HUDEP-2 (cell line): ENCODE measurements at regions not wholly inside any gene's neighbourhood (a gene's known extent, or its start where the extent isn't known, plus 50 kb on each side); places are given as distances from the start of the nearest gene placed in this dataset.
"Not testable (repeated sequence)": the region's sequence is repeated elsewhere in the genome, so short reads cannot be mapped to it uniquely, and the experiment has no call there.

Experiments used
- DNase-seq, 76 experiments: peaks; one replicate each; lab custom pipeline; 2025; ENCODE audit not compliant: unreplicated experiment in 76 of 76; lab: John Stamatoyannopoulos, UW

DNA sequence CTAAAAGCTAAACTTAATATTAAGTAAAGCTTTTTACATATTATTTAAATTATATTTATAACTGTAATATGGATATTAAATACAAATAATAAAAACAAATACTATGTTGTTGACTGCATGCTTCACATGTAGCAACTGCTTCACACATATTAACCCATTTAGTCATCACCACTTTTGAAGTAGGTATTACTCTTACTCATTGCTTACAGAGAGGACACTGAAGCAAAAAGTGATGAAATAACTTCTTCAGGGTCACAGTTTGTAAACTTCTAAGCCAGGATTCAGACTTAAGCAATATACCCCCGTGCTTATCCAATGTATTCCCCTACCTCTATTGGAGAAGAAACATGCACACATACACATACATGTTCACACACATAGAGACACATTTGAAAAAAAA lies 166.6 kb downstream of the DKK2 start:
- no peak for DNase-seq

DNA sequence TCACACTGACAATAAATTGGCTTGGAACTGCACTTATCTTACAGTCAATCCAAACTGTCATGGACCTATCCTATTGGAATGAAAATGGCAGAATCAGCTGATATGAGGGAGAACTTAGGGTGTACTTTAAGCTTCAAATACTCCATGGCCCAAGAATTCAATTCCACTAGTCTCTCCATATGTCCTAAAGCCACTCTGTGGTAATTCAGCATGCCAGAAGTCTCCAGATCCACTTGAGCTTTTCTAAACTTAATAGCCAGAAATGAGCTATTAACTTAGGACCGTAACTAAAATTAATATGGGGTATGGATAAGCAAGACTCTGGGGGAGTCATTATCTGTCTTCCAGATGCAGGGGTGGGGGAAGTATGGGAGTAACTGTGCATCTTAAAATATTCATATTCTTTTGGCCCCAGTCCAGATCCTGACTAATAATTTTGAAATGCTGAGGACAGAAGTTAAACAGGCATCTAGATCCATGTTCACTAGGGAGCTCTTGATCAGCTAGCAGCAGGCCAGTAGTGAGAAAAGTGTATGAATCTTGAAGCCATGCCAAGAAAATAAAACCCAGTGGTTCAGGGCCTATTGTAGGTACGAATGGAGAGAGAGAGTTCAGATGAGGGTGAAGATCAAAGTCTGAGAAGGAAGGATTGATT lies 167.6 kb downstream of the DKK2 start:
- no peak for DNase-seq

DNA sequence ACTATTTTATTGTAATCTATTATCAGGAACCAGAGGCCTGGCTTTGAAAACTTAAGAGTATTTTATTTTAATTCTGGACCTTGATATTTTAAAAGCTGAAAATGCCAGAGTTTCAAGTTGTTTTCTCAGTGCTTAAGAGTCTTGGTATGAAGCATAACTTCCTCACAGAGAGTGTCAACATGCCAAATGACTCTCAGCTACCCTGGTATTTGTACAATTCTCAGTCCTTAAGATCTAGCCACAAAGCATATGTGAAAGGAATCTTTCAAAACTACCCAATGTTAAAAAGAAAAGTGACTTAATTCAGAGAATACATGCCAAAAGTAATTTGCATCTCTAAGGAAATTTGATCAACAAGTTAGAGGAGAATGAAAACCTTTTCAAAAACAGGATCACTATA lies 171.9 kb downstream of the DKK2 start:
- no peak for DNase-seq

DNA sequence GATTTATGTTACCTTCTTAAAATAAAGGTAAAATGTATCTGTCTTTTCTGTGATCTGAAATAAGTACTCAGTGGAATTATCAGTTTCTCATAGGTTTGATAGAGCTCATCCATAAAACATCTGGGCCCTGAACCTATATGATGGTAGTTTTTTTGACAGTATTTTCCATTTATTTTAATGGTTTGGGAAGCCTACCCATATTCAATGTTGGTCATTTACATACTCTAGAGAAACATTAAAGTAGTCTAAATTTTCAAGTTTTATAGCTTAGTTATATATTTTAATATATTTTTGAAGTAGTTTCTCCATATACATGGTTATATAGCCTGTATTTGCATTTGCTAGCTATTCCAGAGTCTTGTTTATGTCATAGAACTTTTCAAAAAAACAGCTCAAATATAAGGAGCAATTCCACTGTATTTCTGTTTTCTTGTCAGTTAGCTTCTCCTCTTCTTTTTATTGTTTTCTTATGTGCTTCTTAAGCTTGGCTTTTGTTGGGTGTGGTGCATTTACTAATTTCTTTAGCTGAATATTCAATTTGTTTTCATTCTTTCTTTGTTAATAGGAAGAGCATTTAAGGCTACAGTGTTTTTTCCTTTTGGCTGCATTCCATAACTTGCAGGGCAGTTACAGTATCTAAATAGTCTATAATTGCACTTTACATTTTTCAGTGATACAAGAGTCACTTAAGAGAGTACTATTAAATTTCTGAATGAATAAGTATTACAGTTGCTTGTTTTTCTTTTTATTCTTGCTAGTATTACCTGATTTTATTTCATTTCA lies 181.4 kb downstream of the DKK2 start:
- no peak for DNase-seq

DNA sequence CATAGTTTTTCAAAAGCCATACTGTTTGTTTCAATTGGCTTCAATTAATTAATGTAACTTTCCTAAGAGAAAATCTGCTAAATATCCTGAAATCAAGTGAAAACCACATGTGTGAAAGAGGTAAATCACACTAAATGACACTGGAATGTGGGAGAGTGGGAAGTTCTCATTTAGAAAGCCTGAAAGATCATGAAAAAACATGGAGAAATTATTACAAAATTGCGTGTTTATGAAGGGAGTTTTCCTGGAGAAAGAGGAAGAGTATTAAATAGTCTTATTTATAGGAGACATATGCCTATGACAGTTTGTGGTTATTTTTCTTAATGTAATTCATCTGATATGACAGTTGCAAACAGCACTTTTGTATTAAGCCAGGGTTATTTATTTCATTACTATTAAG lies 183.7 kb downstream of the DKK2 start:
- no peak for DNase-seq

DNA sequence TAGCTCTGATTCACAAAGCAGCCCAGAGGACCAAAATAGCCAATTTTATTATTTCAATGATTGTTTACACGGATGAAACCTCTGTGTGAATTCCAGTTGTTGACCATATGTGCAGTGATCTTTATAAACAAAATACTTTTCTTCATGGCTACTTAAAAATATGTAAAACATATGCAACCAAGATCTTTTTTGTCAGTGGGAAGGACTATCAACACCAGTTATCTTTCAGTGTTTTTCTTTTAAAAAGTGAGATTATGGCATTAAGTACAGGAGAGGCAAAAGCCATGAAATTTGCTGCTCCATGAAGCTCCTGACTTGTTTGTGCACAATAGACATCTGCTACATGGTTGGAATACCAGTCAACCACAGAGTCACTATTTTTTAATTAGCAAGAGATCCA lies 184.4 kb downstream of the DKK2 start:
- DNase-seq, result no peak

DNA sequence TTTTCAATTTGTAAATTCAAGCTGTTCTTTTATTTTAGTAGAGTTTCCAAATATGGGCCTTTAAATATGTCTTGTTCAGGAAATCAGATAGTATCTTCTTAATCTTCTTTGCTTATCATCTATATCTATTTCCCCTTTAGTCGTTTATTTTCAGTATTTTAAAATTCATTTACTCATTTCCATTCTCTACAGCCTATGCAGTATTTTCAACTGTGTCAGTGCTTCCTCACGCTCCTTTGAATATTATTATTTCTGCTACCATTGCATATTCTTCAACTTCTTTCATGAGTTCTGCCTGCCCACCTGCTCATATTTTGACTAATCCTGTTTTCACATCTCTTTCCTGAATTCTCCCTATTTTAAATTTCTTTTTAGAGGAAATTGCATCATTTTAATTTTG lies 185.4 kb downstream of the DKK2 start:
- DNase-seq, result no peak

DNA sequence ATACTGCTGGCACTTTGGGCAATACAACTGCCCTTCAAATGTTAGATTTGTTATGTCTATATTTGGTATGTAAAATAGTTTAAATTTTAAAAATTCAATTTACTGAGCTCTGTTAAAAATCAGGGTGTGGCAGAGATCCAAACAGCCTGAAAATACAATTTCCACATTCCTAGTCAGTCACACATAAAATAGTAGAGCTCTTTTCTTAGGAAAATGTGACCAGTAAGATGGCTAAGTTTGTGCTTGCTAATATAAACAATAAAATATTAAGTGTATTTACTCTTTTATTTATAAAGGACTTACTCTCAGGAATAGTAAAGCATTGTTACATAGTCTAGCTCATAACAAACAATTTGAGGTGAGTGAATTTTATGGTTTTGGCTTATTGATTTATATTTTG lies 200.2 kb downstream of the DKK2 start:
- DNase-seq, result no peak

DNA sequence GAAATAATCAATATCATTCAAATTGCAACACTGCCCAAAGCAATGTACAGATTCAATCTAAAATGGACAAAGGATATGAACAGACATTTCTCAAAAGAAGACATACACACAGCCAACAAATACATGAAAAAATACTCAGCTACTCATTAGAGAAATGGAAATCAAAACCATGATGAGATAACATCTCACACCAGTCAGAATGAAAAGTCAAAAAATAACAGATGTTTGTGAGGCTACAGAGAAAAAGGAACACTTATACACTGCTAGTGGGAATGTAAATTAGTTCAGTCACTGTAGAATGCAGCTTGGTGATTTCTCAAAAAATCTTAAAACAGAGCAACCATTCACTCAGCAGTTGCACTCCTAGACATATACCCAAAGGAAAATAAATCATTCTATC lies 205.2 kb downstream of the DKK2 start:
- no peak for DNase-seq

DNA sequence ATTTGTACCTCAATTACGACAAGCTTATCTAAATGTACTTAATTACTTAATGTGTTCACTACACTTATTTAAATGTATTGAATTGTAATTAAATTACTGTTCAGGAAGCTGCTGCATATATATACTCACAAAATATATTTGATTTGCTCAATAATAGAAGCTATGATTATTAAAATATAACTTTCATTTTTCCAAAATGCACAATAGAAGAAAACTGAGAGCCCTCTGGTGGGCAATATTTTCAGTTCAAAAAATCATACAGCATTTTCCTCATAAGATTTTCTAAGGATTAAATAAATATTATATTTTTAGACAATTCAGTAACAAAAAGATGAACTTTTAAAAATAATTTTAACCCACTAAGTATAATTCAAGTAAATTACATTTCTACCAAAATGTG lies 217.3 kb downstream of the DKK2 start:
- DNase-seq, result no peak

DNA sequence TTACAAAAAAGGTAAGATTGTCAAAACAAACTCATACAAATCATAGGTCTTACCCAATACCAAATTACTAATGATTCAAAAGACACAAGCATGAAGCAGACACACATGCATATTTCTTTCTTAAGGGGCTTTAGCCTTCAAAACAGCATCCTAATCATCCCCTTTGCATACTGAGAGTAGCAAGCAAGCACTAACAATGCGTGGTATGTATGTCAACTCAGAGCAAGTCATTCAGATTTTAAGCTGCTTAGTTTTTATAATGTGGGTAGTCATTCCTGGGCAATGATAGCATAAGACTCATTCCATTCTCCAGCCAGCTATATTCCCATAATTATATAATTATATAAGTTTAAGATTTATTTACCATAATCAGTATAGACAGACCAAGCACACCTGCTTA lies 219.6 kb downstream of the DKK2 start:
- DNase-seq, result no peak

DNA sequence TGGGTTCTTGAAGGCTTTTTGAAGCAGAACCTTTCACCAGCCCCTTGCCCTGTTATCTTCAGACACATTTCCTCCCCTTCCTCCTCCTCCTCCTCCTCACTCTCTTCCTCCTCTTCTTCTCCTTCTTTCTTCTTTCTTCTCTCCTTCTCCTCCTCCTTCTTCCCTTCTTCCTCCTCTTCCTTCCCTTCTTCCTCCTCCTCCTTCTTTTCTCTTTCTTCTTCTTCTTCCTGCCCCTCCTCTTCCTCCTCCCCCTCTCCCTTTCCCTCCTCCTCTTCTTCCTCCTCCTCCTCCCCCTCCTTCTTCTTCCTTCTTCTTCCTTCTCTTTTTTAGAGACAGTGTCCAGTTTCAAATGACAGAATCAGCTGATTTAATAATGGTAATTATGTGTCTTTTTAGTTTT lies 226.0 kb downstream of the DKK2 start:
- no peak for DNase-seq

DNA sequence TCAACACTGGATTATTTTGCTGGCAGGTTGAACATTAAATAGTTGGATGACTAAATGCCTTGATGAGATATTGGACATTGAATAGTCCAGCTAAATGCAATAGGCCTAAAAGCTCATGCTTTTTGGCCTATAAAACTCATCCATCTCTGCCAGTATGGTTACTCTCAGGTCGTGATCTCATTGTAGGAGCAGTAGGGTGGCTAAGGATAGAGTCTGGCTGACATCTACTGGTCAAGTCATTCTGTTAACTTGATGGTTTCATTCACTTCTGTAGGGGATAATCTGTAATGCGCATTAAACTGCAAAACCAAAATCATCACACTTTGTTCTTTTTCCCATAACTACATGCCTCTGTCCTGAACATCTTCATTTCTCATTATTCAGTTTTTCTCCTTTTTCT lies 227.0 kb downstream of the DKK2 start:
- peak in 3 of 76 experiments; percentile 1 for DNase-seq

DNA sequence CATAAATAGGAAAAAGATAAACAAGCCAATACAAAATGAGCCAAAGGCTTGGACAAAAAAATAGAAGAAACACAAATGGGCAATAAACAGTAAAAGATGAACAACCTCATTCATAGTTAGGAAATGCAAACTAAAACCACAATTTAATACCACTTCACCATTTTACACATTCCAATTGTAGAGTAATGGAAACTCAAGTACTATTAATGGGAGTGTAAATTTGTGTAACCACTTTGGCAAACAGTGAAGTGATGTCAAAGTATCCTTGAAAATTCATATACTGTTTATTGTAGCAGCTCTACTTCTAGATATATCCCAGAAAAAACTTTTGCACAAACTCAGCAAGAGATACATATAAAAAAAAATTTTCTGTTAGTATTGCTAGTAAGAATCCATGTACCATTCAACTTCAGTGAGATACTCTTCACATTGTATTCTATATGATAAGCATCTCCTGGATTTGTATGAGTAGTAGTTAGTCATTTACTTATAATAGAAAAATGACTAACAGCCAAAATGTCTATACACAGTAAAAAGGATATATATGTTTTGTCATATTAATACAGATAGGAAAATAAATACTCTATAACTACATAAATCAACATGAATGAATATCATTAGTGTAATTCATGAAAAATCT lies 229.8 kb downstream of the DKK2 start:
- no peak for DNase-seq

DNA sequence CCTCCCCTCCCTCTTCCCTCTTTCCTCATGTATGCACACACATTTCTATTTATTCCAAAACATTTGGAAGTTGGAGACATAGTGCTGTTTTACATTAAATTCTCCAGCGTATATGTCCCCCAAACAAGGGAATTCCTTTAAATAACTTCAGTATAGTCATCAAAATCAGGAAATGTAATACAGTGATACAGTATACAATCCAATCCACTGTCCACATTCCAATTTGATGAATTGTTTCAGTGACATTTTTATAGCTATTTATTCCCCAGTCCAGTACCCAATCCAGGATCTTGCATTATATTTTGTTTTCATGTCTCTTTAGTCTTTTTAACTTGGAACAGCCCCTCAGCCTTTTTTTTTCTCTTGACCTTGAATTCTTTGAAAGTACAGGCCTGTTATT lies 233.0 kb downstream of the DKK2 start:
- DNase-seq, result no peak

DNA sequence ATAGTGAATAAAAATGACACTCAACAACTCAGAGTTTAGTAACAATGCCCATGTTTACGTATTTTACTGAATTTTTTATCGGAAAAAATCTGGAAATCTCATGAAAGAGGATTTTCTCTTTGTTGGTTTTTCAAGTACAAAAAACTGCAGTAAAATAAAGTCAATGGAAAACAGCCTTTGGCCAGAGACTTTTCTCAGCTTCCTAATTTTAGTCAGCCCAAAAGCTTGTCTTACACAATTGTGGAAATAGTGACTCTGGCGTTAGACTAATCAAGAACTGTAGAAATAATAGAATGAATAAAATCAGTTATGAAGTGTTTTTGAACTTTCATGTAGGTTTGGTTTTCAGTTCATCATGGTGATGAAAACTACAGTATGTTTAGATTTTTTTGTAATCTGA lies 234.7 kb downstream of the DKK2 start:
- DNase-seq, result no peak

DNA sequence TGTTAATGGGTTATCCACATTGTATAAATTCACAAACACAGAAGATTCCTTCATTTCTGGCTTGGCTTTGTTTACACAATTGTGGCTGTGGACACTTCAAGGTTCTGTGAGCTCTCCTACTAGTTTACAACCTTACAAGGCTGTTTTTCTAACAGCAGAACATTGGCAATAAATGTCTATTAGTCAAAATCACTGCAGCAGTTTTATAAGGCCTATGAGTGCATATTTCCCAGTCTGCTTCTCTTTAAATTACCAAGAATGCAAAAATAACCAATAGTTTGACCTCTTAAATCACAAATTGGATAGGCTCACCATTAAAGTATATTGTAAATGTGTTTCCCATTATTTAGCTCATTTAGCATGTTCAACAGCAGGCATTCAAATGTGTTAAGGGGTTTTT lies 239.2 kb downstream of the DKK2 start:
- DNase-seq, result no peak

DNA sequence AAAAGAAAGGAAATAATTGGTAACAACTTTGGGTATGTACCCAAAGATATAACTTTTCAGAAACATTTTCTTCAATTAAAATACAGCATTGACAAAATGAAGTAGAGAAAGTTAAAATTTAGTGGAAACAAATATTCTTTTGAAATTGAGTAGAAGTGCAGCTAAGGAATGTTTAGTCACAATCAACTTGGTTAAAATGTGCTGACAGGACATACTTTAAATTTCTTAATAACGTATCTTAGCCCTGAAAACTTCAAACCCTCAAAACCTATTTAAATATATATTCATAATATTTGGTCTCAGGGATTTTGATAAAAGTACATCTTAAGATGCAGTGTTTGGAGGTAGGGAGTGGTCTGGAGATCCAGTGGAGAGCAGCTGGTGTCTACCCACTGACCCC lies 240.8 kb downstream of the DKK2 start:
- DNase-seq, result no peak

DNA sequence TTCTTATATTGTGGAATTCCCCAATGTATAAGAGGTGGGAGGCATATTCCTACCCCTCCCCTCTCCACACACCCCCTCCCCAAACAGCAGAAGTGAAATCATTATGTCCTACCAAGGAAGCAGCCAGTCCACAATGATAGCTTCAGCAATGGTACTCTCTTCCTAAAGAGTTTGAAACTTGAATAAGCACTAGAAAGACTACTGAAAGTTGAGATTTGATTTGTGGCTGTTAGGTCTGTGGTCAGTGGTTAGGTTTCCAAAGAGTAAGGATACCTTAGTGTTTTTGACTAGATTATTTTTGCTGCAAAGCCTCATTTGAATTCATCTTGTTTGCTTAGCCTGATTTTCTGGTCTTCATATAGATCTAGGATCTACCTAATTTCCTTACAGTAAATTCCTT lies 242.2 kb downstream of the DKK2 start:
- DNase-seq, result no peak

DNA sequence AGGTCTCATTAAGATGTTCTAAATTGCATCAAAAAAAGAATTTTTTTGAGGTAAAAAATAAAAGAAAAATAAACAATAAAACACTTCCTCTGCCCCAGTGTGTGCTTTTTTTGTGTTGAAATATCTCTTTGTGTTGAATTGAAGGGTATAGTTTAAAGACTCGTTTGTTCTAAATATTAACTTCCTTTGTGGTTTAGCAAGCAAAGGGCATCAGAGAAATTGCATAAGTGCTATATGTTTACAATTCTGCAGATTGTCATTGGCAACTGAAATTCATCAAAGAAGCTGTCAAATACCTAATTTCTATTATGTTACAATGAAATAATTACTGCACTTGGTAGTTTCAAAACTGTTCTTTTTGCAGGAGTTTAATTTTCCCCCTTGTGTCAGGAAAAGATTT lies 260.5 kb downstream of the DKK2 start:
- DNase-seq, result no peak

DNA sequence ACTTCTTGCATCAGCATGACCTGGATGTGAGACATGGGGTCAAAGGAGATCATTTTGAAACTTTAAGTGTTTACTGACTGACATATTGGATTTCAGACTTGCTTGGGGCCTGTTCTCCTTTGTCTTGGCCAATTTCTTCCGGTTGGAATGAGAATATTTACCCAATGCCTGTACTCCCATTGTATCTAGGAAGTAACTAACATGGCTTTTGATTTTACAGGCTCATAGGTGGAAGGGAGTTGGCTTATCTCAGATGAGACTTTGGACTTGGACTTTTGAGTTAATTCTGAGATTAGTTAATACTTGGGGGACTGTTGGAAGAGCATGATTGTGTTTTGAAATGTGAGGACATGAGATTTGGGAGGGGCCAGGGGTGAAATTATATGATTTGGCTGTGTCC lies 262.1 kb downstream of the DKK2 start:
- not testable (repeated sequence) for DNase-seq
